HUES6 (cell line): ENCODE measurements at regions not wholly inside any gene's neighbourhood (a gene's known extent, or its start where the extent isn't known, plus 50 kb on each side); places are given as distances from the start of the nearest gene placed in this dataset.

Source experiments
- H3K27ac ChIP-seq: 2 replicates; pipeline ENCODE4 v1.7.0; 2013; ENCODE audit warnings: low read depth, mild to moderate bottlenecking, low read length, inconsistent platforms
- H3K27me3 ChIP-seq: 2 replicates; pipeline ENCODE4 v1.6.1; 2013; ENCODE audit warnings: low read length; ENCODE audit not compliant: control insufficient read depth, insufficient read depth
- H3K36me3 ChIP-seq: 2 replicates; pipeline ENCODE4 v1.6.1; 2013; ENCODE audit warnings: low read length; ENCODE audit not compliant: control insufficient read depth, insufficient read depth
- H3K4me1 ChIP-seq: 2 replicates; pipeline ENCODE4 v1.6.1; 2013; ENCODE audit warnings: low read length; ENCODE audit not compliant: control insufficient read depth, insufficient read depth
- H3K4me3 ChIP-seq: 2 replicates; pipeline ENCODE4 v1.5.1; 2013; ENCODE audit warnings: low read depth, low read length
- H3K9ac ChIP-seq: one replicate; pipeline ENCODE4 v1.6.1; 2013; ENCODE audit warnings: mild to moderate bottlenecking, low read length
- H3K9me3 ChIP-seq: 2 replicates; pipeline ENCODE4 v1.6.1; 2013; ENCODE audit warnings: low read depth, low read length; ENCODE audit not compliant: control insufficient read depth, insufficient read depth

- Histone ChIP-seq H3K4me1 (peaks cover 22% of the 10 kb centered on the region), H3K9me3 (no peaks in the 10 kb centered on the region), H3K9ac (no peak overlapping the region), H3K4me3 (peak overlapping the region; percentile 3; the same call in 1 of the 2 replicates), H3K27me3 (no peaks in the 10 kb centered on the region), H3K36me3 (no peaks in the 10 kb centered on the region), H3K27ac (peak overlapping the region; percentile 54; the same call in 1 of the 2 replicates)
Measured at GRCh38 chr6:26220145-26220970, 133.1 kb downstream of the HFE start.

- no peaks in the 10 kb centered on the region for H3K9me3 ChIP-seq
- H3K36me3 ChIP-seq: no peaks in the 10 kb centered on the region
- H3K4me3 ChIP-seq: no peak overlapping the region
- H3K27me3 ChIP-seq: no peaks in the 10 kb centered on the region
- H3K9ac ChIP-seq: no peak overlapping the region
- peaks cover 22% of the 10 kb centered on the region for H3K4me1 ChIP-seq
- H3K27ac ChIP-seq: peak overlapping the region; percentile 54; the same call in 1 of the 2 replicates
Measured at GRCh38 chr6:26221186-26221585, 134.0 kb downstream of the HFE start.

GRCh38 chr6:26222571-26222970 lies 135.3 kb downstream of the HFE start:
- H3K27ac ChIP-seq: peak overlapping the region; percentile 99; the same call in 1 of the 2 replicates
- peaks cover 30% of the 10 kb centered on the region for H3K4me1 ChIP-seq
- H3K9ac ChIP-seq: peak overlapping the region; percentile 70
- H3K4me3 ChIP-seq: peak overlapping the region; percentile 85
- no peaks in the 10 kb centered on the region for H3K9me3 ChIP-seq
- no peaks in the 10 kb centered on the region for H3K27me3 ChIP-seq
- H3K36me3 ChIP-seq: no peaks in the 10 kb centered on the region

GRCh38 chr6:26223228-26223627 lies 136.0 kb downstream of the HFE start:
- Histone ChIP-seq H3K9ac (peak overlapping the region; percentile 97), H3K4me3 (peak overlapping the region; percentile 85), H3K36me3 (no peaks in the 10 kb centered on the region), H3K27me3 (no peaks in the 10 kb centered on the region), H3K9me3 (no peaks in the 10 kb centered on the region), H3K4me1 (peaks cover 30% of the 10 kb centered on the region), H3K27ac (peak overlapping the region; percentile 99)

GRCh38 chr6:26223650-26224546 lies 136.7 kb downstream of the HFE start:
- H3K4me1 ChIP-seq: peaks cover 30% of the 10 kb centered on the region
- H3K9me3 ChIP-seq: no peaks in the 10 kb centered on the region
- peak overlapping the region; percentile 97 for H3K9ac ChIP-seq
- H3K27ac ChIP-seq: peak overlapping the region; percentile 99
- H3K36me3 ChIP-seq: no peaks in the 10 kb centered on the region
- H3K27me3 ChIP-seq: no peaks in the 10 kb centered on the region
- H3K4me3 ChIP-seq: peak overlapping the region; percentile 85

- peak overlapping the region; percentile 99 for H3K27ac ChIP-seq
Measured at GRCh38 chr6:26224547-26224912, 137.3 kb downstream of the HFE start.

GRCh38 chr6:26224940-26225847 lies 138.0 kb downstream of the HFE start:
- peak overlapping the region; percentile 99 for H3K27ac ChIP-seq
- peak overlapping the region; percentile 85 for H3K4me3 ChIP-seq

More at GRCh38 chr6:26224547-26224912, 137.3 kb downstream of the HFE start:
- Histone ChIP-seq H3K4me3 (peak overlapping the region; percentile 85), H3K4me1 (peaks cover 29% of the 10 kb centered on the region), H3K27me3 (no peaks in the 10 kb centered on the region), H3K9me3 (no peaks in the 10 kb centered on the region), H3K36me3 (no peaks in the 10 kb centered on the region), H3K9ac (peak overlapping the region; percentile 97)

GRCh38 chr6:26225848-26226578 lies 138.8 kb downstream of the HFE start:
- Histone ChIP-seq H3K27me3 (no peaks in the 10 kb centered on the region), H3K4me3 (peak overlapping the region; percentile 85), H3K27ac (peak overlapping the region; percentile 99), H3K9ac (peak overlapping the region; percentile 97), H3K9me3 (no peaks in the 10 kb centered on the region), H3K36me3 (no peaks in the 10 kb centered on the region), H3K4me1 (peaks cover 20% of the 10 kb centered on the region)

More at GRCh38 chr6:26224940-26225847, 138.0 kb downstream of the HFE start:
- Histone ChIP-seq H3K27me3 (no peaks in the 10 kb centered on the region), H3K9me3 (no peaks in the 10 kb centered on the region), H3K4me1 (peaks cover 22% of the 10 kb centered on the region), H3K36me3 (no peaks in the 10 kb centered on the region), H3K9ac (peak overlapping the region; percentile 97)

GRCh38 chr6:26226579-26226967 lies 138.4 kb upstream of the BTN3A2 start:
- H3K27me3 ChIP-seq: no peaks in the 10 kb centered on the region
- no peaks in the 10 kb centered on the region for H3K36me3 ChIP-seq
- H3K9me3 ChIP-seq: no peaks in the 10 kb centered on the region
- peak overlapping the region; percentile 72 for H3K9ac ChIP-seq
- peak overlapping the region; percentile 44 for H3K4me3 ChIP-seq
- H3K4me1 ChIP-seq: peaks cover 23% of the 10 kb centered on the region
- H3K27ac ChIP-seq: peak overlapping the region; percentile 41; the same call in 1 of the 2 replicates

GRCh38 chr6:26230351-26230750 lies 134.6 kb upstream of the BTN3A2 start:
- H3K4me1 ChIP-seq: peaks cover 23% of the 10 kb centered on the region
- no peaks in the 10 kb centered on the region for H3K9me3 ChIP-seq
- no peaks in the 10 kb centered on the region for H3K36me3 ChIP-seq
- H3K27ac ChIP-seq: no peak overlapping the region
- H3K27me3 ChIP-seq: no peaks in the 10 kb centered on the region
- no peak overlapping the region for H3K9ac ChIP-seq
- H3K4me3 ChIP-seq: no peak overlapping the region
